GM13976 (cell line): ENCODE measurements at regions not wholly inside any gene's neighbourhood (a gene's known extent, or its start where the extent isn't known, plus 50 kb on each side); places are given as distances from the start of the nearest gene placed in this dataset.

Experiments used
- DNase-seq: peaks from one replicate; pipeline ENCODE4 v3.0.0; 2012; ENCODE audit warnings: low spot score
- CTCF ChIP-seq: IDR thresholded peaks from 2 replicates; pipeline ENCODE4 v1.5.1; 2012; ENCODE audit warnings: borderline replicate concordance, mild to moderate bottlenecking; ENCODE audit not compliant: insufficient read depth; ENCODE audit errors: extremely low read depth, missing control alignments, control extremely low read depth
- in situ Hi-C: fragments of 300-500 bp; cut with MboI; formaldehyde crosslinking; loops from one replicate; pipeline ENCODE4 v1.12.0; 2022; ENCODE audit warnings: low sequenced_read_pairs, mixed read lengths, inconsistent platforms; ENCODE audit not compliant: unreplicated experiment

GRCh38 chr4:31236020-31236638, 516.0 kb downstream of the PCDH7 start:
- DNase-seq = no peak
- TF ChIP-seq CTCF = no peak
- in situ Hi-C loops = no loop called here

GRCh38 chr4:31236639-31237173, 516.5 kb downstream of the PCDH7 start:
- in situ Hi-C loops = no loop called here
- TF ChIP-seq CTCF = no peak
- DNase-seq = no peak

DNA sequence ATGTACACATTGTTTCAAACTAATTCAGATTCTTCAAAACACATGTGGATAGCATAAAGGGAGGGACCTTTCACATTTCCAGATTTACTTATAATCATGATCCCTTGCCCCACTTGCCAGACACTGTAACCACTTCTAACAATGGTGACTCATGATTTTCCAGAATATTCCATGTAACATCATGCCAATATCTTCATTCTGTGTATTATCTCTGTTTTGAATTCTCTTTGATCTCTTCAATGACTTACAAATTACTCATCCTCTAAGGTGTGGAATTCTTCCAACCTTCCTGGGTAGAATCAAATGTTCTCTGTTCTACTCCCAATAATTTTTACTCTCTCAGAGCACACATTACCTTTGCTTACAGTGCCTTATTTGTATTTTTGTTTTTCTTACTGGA, 517.1 kb downstream of the PCDH7 start:
- DNase-seq = no peak
- no peak for TF ChIP-seq CTCF
- in situ Hi-C loops = no loop called here

GRCh38 chr4:31239886-31240285, 519.7 kb downstream of the PCDH7 start:
- TF ChIP-seq CTCF = no peak
- DNase-seq = no peak
- in situ Hi-C loops = no loop called here

DNA sequence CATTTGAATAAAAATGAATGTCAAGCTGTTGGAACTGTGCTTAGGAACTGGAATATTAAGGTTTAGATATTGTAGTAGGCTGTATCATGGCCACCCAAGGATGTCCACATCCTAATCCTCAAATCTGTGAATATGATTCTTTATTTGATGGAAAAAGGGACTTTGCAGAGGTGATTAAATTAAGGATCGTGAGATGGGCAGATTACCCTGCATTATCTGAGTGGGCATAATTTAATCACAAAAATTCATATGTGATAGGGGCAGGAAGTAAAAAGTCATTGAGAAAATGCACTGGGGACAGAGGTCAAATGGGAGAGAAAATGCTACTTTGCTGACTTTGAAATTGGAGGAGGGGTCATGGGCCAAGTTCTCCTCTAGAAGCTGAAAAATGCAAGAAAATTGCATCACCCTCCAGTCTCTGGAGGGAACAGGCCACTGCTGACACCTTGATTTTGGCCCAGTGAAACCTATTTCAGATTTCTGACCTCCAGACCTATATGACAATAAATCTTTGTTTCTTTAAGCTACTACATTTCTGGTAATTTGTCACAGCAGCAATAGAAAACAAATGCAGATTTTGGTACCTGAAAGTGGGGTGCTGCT, 521.4 kb downstream of the PCDH7 start:
- TF ChIP-seq CTCF = no peak
- in situ Hi-C loops = no loop called here
- no peak for DNase-seq

GRCh38 chr4:31246856-31247255, 526.7 kb downstream of the PCDH7 start:
- DNase-seq = no peak
- in situ Hi-C loops = no loop called here
- TF ChIP-seq CTCF = no peak

DNA sequence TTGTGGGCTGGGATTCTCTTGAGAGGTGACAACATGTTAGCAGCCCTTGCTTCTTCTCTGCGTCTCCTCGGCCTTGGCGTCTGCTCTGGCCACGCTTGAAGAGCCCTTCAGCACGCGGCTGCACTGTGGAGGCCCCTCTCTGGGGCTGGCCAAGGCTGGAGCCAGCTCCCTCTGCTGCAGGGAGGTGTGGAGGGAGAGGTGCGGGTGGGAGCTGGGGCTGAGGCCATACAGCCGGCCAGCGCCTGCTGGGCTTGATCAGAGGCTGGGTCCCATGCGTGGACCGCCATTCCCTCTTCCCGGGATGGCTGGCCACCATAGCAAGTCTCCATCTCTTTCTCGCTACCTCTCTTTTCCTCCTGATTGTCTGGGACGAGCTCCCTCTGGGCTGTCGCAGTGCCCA, 539.0 kb downstream of the PCDH7 start:
- in situ Hi-C loops = no loop called here
- no peak for TF ChIP-seq CTCF
- no peak for DNase-seq
